ENCODE measurements at regions not wholly inside any gene's neighbourhood (a gene's known extent, or its start where the extent isn't known, plus 50 kb on each side); places are given as distances from the start of the nearest gene placed in this dataset.

DNA sequence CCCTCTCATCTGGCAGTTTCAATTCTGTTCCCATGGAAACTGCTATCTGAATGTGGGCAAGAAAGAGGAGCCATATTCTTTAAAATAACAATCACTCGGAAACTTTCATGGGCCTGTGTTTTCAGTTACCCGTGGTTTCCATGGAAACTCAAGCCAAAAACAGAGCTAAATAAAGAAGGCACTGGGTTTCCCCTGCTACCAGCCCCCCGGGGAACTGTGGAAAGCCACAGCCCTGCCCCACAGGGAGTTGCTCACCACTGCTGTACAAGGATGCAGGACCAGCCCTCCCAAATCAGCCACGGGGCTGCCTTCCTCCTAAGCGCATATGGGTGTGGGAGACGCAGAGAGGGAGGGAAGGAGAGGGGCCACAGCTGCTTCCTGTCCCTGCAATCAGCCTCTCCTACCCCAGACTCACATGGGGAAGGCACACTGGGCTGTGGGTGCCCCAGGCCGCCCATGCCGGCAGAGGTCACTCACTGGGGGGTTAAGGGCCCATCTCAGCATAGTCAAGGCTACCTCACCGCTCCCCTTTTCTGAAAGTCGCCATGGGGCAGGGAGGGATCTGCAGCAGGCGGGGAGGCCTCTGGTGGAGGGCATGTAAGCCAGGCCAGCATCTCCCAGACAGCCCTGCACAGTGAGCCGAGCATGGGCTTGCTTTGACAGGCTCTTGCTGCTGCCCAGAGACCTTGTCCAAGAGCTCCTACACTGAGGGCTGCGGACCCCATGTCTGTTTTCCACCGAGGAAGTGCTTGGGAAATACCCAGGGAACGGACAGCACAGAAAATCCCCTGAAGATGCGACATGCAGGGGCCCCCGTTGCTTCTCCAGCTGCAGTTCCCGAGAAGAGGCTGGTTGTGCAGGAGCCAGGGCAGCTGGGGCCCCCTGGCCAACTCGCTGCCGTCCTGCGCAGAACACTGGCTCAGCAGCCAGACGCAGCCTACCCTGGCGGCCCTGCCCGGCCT is 157.3 kb upstream of the PPP2R2D start:
- DNase-seq (peak; percentile 34), ATAC-seq (peak; percentile 55)
- H3K27me3 Mint-ChIP-seq, result peaks cover 21% of the 10 kb centered on the region
- no peaks in the 10 kb centered on the region for H3K9me3 Mint-ChIP-seq
- intact Hi-C loops (cut with micrococcal nuclease), result no loop called here
- H3K36me3 Mint-ChIP-seq (ENCODE audit: low read depth), result no peaks in the 10 kb centered on the region
- H3K4me3 Mint-ChIP-seq, result no peak overlapping the region
- TF ChIP-seq, protein P1, sequence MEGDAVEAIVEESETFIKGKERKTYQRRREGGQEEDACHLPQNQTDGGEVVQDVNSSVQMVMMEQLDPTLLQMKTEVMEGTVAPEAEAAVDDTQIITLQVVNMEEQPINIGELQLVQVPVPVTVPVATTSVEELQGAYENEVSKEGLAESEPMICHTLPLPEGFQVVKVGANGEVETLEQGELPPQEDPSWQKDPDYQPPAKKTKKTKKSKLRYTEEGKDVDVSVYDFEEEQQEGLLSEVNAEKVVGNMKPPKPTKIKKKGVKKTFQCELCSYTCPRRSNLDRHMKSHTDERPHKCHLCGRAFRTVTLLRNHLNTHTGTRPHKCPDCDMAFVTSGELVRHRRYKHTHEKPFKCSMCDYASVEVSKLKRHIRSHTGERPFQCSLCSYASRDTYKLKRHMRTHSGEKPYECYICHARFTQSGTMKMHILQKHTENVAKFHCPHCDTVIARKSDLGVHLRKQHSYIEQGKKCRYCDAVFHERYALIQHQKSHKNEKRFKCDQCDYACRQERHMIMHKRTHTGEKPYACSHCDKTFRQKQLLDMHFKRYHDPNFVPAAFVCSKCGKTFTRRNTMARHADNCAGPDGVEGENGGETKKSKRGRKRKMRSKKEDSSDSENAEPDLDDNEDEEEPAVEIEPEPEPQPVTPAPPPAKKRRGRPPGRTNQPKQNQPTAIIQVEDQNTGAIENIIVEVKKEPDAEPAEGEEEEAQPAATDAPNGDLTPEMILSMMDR (IDR thresholded peaks at IDR 0.05), result no peak
- no peak overlapping the region for H3K27ac Mint-ChIP-seq
- ChIA-PET POLR2A (interaction anchor here (0.6 kb wide), 1 partner anchor 15 kb away, joined by 3 read pairs; no protein-coding TSS in a partner anchor), CTCF (no interaction called here)
- H3K4me1 Mint-ChIP-seq (ENCODE audit: low read depth), result peaks cover 2% of the 10 kb centered on the region

DNA sequence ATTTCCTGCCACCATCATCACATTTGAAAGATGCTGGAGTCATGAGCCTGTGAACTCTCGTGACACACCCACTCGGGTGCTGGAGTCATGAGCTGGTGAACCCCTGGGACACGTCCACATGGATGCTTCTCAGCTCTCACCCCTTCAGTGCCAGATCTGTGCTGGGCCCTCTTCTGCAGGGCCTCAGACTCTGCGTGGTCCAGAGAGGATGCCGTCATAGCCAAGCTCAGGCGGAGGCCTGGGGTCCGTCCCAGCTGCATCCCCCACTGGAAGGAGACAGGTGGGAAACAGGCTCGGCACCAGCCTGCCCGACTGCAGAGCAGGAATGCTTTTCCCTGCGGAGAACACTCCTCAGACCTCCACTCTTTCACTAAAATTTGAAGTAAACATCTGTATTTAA is 156.5 kb upstream of the PPP2R2D start:
- intact Hi-C loops (cut with micrococcal nuclease), result no loop called here
- ATAC-seq, result no peak

DNA sequence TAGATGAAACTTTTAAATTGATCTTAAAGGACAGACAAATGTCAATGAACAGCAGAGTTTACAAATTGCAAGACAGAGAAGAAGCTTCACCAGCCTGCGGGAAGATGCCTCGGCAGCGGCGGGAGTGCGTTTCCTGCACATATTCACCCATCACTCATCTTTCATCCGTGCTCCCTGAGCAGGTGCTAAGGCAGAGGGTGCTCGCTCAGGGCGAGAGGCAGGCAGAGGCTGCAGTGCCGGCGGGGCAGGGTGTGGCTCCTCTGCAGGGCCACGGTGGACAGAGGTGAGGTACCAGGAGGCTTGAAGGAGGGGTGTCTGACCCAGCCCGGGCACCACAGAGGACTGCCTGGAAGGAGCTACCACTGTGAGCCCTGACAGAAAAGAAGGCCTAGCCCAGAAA is 155.2 kb upstream of the PPP2R2D start:
- Mint-ChIP-seq H3K27ac (no peak overlapping the region), H3K4me3 (no peak overlapping the region), H3K27me3 (peaks cover 19% of the 10 kb centered on the region), H3K9me3 (no peaks in the 10 kb centered on the region), H3K36me3 (ENCODE audit: low read depth) (no peaks in the 10 kb centered on the region), H3K4me1 (ENCODE audit: low read depth) (peaks cover 2% of the 10 kb centered on the region)
- ChIA-PET CTCF (no interaction called here), POLR2A (no interaction called here)
- intact Hi-C loops (cut with micrococcal nuclease), result no loop called here
- no peak for DNase-seq
- ATAC-seq, result no peak
- TF ChIP-seq, protein P1 (IDR thresholded peaks at IDR 0.05), result no peak

More for the DNA sequence above, 156.5 kb upstream of the PPP2R2D start:
- no peak for DNase-seq
- Mint-ChIP-seq H3K27ac (no peak overlapping the region), H3K4me3 (no peak overlapping the region), H3K36me3 (ENCODE audit: low read depth) (no peaks in the 10 kb centered on the region), H3K4me1 (ENCODE audit: low read depth) (peaks cover 2% of the 10 kb centered on the region), H3K9me3 (no peaks in the 10 kb centered on the region), H3K27me3 (peaks cover 24% of the 10 kb centered on the region)
- CTCF ChIA-PET, result no interaction called here
- TF ChIP-seq, protein P1 (IDR thresholded peaks at IDR 0.05), result no peak
- POLR2A ChIA-PET, result interaction anchor here (0.6 kb wide), 1 partner anchor 14 kb away, joined by 3 read pairs; no protein-coding TSS in a partner anchor

DNA sequence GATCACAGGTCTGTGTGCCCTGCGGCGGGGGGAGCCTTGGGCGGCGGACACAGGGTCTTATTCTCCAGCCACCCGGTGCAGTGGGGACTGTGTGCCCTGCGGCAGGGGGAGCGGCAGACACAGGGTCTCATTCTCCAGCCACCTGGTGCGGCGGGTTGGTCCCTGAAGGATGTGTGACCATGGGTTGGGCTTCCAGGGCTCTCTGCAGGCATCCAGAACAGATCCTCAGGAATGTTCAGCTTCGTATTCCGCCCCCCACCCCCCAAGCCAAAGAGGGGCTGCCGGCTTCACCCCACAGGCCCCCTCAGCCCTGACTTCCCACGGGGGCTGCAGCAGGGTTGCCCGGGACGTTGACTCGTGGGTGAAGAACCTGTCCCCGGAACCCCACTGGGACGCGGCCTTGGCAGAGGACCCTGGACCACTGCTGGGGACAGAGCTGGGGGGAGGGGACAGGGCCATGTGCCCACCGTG is 154.5 kb upstream of the PPP2R2D start:
- TF ChIP-seq, protein P1 (IDR thresholded peaks at IDR 0.05), result no peak
- ATAC-seq (no peak), DNase-seq (no peak)
- H3K4me1 Mint-ChIP-seq (ENCODE audit: low read depth), result peaks cover 2% of the 10 kb centered on the region
- intact Hi-C loops (cut with micrococcal nuclease), result no loop called here
- H3K36me3 Mint-ChIP-seq (ENCODE audit: low read depth), result no peaks in the 10 kb centered on the region
- no peak overlapping the region for H3K27ac Mint-ChIP-seq
- peaks cover 19% of the 10 kb centered on the region for H3K27me3 Mint-ChIP-seq
- ChIA-PET POLR2A (no interaction called here), CTCF (no interaction called here)
- no peaks in the 10 kb centered on the region for H3K9me3 Mint-ChIP-seq
- H3K4me3 Mint-ChIP-seq, result no peak overlapping the region

DNA sequence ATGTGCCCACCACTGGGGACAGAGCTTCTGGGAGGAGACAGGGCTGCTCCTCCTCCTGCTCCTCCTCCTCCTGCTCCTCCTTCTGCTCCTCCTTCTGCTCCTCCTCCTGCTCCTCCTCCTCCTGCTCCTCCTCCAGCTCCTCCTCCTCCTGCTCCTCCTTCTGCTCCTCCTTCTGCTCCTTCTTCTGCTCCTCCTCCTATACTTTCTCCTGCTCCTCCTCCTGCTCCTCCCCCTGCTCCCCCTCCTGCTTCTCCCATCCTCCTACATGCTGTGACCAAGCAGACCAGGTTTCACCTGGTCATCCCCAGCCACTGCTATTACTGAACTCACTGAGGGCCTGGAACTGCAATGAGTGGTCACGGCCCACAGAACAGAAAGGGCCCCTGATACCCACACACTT is 154.0 kb upstream of the PPP2R2D start:
- ChIA-PET POLR2A (no interaction called here), CTCF (no interaction called here)
- no peaks in the 10 kb centered on the region for H3K9me3 Mint-ChIP-seq
- no peak overlapping the region for H3K4me3 Mint-ChIP-seq
- no peak overlapping the region for H3K27ac Mint-ChIP-seq
- peaks cover 19% of the 10 kb centered on the region for H3K27me3 Mint-ChIP-seq
- TF ChIP-seq, protein P1 (IDR thresholded peaks at IDR 0.05), result no peak
- intact Hi-C loops (cut with micrococcal nuclease), result no loop called here
- no peaks in the 10 kb centered on the region for H3K36me3 Mint-ChIP-seq (ENCODE audit: low read depth)
- DNase-seq (no peak), ATAC-seq (no peak)
- peaks cover 2% of the 10 kb centered on the region for H3K4me1 Mint-ChIP-seq (ENCODE audit: low read depth)
